ENCODE measurements at regions not wholly inside any gene's neighbourhood (a gene's known extent, or its start where the extent isn't known, plus 50 kb on each side); places are given as distances from the start of the nearest gene placed in this dataset.
"Not testable (repeated sequence)": the region's sequence is repeated elsewhere in the genome, so short reads cannot be mapped to it uniquely, and the experiment has no call there.

- ATAC-seq: no peak
- no peak for DNase-seq
These were observed 266.8 kb upstream of the CRBN start for GRCh38 chr3:3446251-3446650.

- DNase-seq (no peak), ATAC-seq (no peak)
These were observed 264.0 kb upstream of the CRBN start for GRCh38 chr3:3443482-3443881.

- DNase-seq: no peak
- no peak for ATAC-seq
These were observed 254.2 kb upstream of the CRBN start for GRCh38 chr3:3433711-3434110.

GRCh38 chr3:3429841-3430240, 250.3 kb upstream of the CRBN start:
- DNase-seq (no peak), ATAC-seq (no peak)

- not testable (repeated sequence) for DNase-seq, ATAC-seq
These were observed 228.2 kb upstream of the CRBN start for GRCh38 chr3:3407707-3408106.

- DNase-seq (no peak), ATAC-seq (no peak)
These were observed 225.6 kb upstream of the CRBN start for GRCh38 chr3:3405131-3405530.

GRCh38 chr3:3403700-3404099, 224.2 kb upstream of the CRBN start:
- DNase-seq (no peak), ATAC-seq (no peak)

GRCh38 chr3:3392946-3393345, 213.5 kb upstream of the CRBN start:
- no peak for ATAC-seq
- DNase-seq: no peak

GRCh38 chr3:3383461-3383860, 204.0 kb upstream of the CRBN start:
- DNase-seq (no peak), ATAC-seq (no peak)

- ATAC-seq: no peak
- no peak for DNase-seq
These were observed 192.8 kb upstream of the CRBN start for GRCh38 chr3:3372210-3372777.

GRCh38 chr3:3368306-3368705, 188.8 kb upstream of the CRBN start:
- no peak for DNase-seq
- ATAC-seq: no peak

- ATAC-seq (no peak), DNase-seq (no peak)
These were observed 186.9 kb upstream of the CRBN start for GRCh38 chr3:3366386-3366785.

GRCh38 chr3:3365716-3366115, 186.2 kb upstream of the CRBN start:
- DNase-seq (no peak), ATAC-seq (no peak)

GRCh38 chr3:3356846-3357245, 177.4 kb upstream of the CRBN start:
- no peak for ATAC-seq
- DNase-seq: no peak

GRCh38 chr3:3355442-3355841, 176.0 kb upstream of the CRBN start:
- ATAC-seq: no peak
- no peak for DNase-seq

- ATAC-seq (no peak), DNase-seq (no peak)
These were observed 173.7 kb upstream of the CRBN start for GRCh38 chr3:3353153-3353552.

- DNase-seq (no peak), ATAC-seq (no peak)
These were observed 171.7 kb upstream of the CRBN start for GRCh38 chr3:3351226-3351625.

- ATAC-seq, DNase-seq: not testable (repeated sequence)
These were observed 167.6 kb upstream of the CRBN start for GRCh38 chr3:3347056-3347455.

- ATAC-seq (no peak), DNase-seq (no peak)
These were observed 167.1 kb upstream of the CRBN start for GRCh38 chr3:3346556-3346955.

GRCh38 chr3:3342141-3342540, 162.7 kb upstream of the CRBN start:
- no peak for ATAC-seq
- no peak for DNase-seq

- DNase-seq (no peak), ATAC-seq (no peak)
These were observed 161.7 kb upstream of the CRBN start for GRCh38 chr3:3340965-3341895.

- DNase-seq (no peak), ATAC-seq (no peak)
These were observed 161.0 kb upstream of the CRBN start for GRCh38 chr3:3340526-3340925.

- DNase-seq (no peak), ATAC-seq (no peak)
These were observed 156.4 kb upstream of the CRBN start for GRCh38 chr3:3335903-3336302.

GRCh38 chr3:3334491-3334890, 155.0 kb upstream of the CRBN start:
- ATAC-seq (no peak), DNase-seq (no peak)
